LNCAP (cell line): ENCODE measurements at regions not wholly inside any gene's neighbourhood (a gene's known extent, or its start where the extent isn't known, plus 50 kb on each side); places are given as distances from the start of the nearest gene placed in this dataset.
A peak's percentile ranks its signal among the peaks of the same experiment; 100 is the strongest.

Source experiments
- TF ChIP-seq, protein P1 (sequence below): fragments of 450-650 bp; IDR thresholded peaks from 2 replicates; pipeline ENCODE4 v1.5.1; 2017; ENCODE audit warnings: mild to moderate bottlenecking

DNA sequence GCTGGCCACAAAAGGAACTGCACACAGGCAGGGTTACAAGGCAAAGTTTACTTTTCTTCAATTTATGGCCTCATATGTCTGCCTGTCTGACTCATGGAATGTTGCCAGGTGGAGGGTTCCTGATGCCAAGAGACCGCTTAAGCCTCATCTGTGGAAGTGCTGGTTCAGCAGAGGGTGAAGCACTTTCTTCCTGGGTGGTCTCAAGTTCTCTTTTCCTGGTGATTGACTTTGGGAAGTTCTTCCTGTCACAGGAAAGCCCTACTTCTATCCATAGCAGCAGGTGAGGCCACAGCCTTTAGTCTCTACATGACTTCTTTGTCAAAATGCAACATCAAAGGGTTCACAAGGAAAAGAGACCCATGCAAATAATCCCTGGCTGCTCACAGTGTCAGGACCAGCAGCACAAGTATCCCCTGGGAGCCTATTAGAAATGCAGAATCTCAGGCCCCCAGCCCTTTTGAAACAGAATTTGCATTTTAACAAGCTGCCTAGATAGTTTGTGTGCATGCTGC, 81.4 kb upstream of the IGFBP7 start:
- TF ChIP-seq, protein P1, sequence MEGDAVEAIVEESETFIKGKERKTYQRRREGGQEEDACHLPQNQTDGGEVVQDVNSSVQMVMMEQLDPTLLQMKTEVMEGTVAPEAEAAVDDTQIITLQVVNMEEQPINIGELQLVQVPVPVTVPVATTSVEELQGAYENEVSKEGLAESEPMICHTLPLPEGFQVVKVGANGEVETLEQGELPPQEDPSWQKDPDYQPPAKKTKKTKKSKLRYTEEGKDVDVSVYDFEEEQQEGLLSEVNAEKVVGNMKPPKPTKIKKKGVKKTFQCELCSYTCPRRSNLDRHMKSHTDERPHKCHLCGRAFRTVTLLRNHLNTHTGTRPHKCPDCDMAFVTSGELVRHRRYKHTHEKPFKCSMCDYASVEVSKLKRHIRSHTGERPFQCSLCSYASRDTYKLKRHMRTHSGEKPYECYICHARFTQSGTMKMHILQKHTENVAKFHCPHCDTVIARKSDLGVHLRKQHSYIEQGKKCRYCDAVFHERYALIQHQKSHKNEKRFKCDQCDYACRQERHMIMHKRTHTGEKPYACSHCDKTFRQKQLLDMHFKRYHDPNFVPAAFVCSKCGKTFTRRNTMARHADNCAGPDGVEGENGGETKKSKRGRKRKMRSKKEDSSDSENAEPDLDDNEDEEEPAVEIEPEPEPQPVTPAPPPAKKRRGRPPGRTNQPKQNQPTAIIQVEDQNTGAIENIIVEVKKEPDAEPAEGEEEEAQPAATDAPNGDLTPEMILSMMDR, result no peak

DNA sequence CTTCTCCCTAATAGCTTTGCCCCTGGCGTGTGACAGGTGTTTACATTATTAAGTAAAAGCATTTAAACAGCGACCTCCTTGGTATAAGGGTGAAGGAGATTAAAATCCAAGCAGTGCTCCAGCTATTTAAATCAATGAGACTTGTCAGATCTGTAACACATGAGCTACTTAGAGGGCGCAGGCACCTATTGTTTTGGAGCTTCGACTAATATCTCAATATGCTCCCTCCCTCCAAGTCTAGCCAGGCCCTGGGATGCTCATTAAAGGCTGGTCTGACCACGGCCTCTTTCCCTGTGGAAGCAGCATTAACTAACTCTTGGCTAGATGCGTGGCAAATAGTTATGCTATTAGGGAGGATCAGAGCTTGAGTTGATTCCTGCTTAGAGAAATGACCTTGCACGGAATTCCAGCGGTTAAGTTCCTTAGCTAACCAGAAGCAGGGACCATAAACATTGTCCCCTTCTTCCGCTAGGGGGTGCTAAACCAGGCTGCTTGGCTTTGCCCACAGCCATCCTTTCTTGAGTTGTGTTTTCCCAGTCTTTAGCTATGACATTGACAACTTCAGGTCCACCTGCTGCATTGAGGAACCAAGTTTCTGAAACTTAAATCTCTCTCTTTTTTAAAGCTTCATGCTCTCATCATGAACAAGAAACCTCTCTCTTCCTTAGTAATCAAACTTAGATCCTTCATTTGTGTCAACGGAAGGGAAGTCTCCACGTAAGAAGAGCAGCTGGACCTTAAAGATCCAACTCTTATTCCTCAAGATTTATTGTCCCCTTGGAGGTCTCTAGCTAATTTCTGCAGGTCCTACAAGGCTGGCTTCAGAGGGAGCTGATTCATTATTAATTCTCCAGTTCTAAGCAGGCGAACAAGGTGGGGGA, 80.7 kb upstream of the IGFBP7 start:
- TF ChIP-seq, protein P1, result peak; percentile 54

DNA sequence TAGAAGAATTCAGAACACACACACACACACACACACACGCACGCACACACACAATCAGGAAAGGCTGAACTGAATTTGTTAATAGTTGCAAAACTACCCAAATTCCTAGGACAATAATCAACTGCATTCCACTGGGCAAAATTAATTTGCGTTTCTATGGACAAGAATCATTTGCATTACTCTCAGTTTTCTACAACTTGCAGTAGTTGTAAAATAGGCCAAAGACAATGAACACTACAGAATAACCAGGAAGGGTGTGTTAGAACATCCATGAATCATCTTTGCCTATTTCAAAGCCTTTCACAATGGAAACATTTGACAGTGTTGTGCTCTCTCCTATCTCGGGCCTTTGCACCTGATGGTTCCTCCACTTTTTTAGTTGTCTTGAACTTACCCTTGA, 77.1 kb upstream of the IGFBP7 start:
- TF ChIP-seq, protein P1, result no peak

DNA sequence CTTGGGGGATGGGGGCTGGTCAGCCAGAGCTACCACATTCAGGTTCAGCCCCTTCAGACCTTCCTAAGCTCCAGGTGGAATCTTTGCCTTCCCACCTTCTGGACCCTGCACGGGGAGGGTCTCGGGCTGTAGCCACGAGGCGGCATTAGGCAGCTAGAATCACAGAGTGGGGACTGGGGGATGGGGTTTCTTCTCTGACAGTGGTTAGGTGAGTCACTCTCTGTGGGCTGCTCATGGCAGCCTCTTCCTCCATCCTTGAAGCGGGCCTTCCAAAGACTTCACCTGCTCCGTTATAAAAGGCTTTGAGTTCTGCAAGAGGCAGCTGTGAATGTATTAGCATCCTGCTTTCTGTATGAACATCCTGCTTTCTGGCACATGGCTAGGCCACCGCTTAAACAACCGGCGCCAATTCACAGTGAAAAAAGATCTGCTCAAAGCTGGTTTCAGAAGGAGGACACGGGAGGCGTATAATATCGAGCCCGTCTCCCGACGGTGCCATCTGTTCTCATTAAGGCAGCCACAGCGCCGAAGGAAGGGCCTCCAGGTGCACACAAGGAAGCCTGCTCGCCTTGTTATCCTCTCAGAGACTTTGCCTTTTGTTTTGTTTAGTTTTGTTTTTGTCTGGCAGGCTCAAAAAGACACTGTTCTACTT, 74.3 kb upstream of the IGFBP7 start:
- TF ChIP-seq, protein P1, result no peak

DNA sequence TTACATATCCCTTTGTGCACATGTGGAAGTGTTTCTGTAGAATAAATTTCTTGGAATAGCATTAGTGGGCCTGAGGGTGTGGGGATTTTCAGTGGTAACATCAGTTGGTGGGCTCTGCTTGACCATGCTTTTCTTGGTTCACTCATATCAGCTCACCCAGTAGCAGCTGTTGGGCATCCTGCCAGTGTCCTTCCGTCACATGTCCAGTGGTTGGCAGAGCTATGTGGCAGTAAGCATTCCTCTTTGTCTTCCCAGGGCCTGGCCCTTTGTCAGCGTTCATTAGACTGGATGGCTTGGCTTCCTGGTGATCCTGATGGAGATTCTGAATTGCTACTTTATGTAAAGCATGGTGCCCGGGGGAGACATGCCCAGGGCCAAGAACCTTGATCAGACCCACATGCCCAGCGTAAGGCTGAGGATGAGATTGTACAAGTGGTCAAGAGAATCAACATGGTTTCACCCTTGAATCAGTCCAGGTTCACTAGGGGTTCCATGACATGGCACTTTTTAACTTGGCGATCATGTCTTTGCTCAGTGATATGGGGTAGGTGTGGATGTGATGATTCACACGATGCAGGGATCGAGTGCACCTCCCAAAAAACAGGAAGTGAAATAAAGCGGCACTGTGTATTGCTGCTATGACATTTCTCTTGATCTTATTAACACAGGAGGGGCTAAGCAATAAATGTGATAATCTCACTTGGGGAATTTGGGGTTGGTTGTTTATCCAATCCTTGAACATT, 72.1 kb upstream of the IGFBP7 start:
- TF ChIP-seq, protein P1, result no peak

DNA sequence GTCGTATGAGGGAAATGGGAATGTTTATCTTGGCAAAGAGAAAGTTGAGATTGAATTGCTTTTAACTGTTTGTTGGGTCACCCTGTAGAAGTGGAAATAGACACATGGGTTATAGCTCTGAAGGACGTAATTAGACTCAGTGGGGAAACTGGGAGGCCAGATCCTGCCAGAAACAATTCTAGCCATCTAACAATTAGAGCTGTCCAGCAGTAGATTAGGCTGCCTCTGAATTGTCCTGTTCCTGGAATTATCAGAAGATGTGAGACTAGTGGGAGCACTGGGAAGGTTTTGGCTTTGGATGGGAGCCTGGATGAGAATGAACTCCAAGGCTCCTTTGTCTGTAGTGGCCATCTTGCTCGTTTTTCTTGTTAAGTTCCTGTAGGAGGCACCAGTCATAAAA, 61.9 kb upstream of the IGFBP7 start:
- TF ChIP-seq, protein P1, result no peak

DNA sequence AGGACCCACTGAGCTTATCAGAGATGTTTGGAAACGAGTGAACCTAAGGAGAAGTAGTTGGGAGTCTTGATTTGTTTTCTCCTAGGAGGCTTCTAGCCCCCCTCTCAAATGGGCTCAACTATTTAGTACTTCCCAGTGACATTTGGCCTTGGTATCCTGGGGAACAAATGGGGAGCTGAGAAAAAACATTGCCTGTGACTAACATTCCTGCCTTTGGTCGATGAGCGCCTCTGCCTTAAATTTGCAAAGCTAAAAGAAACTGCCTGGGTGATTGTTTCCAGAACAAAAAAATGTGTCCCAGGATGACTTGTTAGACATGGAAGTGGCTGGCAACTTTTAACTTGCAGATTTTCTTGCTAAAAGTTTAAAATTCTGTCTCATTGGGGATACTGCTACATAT, 58.8 kb upstream of the IGFBP7 start:
- TF ChIP-seq, protein P1, result no peak
